Panc1 (cell line): ENCODE measurements at regions not wholly inside any gene's neighbourhood (a gene's known extent, or its start where the extent isn't known, plus 50 kb on each side); places are given as distances from the start of the nearest gene placed in this dataset.

Experiments
- ATAC-seq: fragments of 200-7000 bp; cut with Tn5 transposase; 2 replicates; pipeline ENCODE4 v1.9.1; 2020; ENCODE audit warnings: mild to moderate bottlenecking, moderate library complexity
- BruUV-seq: library from RNA; stranded (reverse); fragments of 400-500 nt; replicated peaks from 2 replicates; lab custom pipeline; 2021; lab: Mats Ljungman, UMichigan
- CTCF ChIA-PET: fragments of 300-600 bp; sonication (Branson Sonifier 250); formaldehyde crosslinking; loops from one replicate; lab custom pipeline; 2022; ENCODE audit warnings: antibody characterized with exemption; lab: Charles Lee
- POLR2A ChIA-PET: fragments of 300-600 bp; sonication (Branson Sonifier 250); formaldehyde crosslinking; loops from one replicate; lab custom pipeline; 2022; ENCODE audit warnings: antibody characterized with exemption; lab: Charles Lee
- DNase-seq: peaks from one replicate; pipeline ENCODE4 v3.0.0-alpha.2; 2010; ENCODE audit warnings: low read depth, low spot score
- H3K27ac ChIP-seq: 2 replicates; pipeline ENCODE4 v1.5.1; 2011; ENCODE audit warnings: mild to moderate bottlenecking, low read length, inconsistent platforms
- H3K27me3 ChIP-seq: fragments of 200-500 bp; sonication (Bioruptor generic); 2 replicates; pipeline ENCODE4 v1.6.0; 2014; ENCODE audit warnings: low read length, inconsistent platforms; ENCODE audit not compliant: control insufficient read depth, insufficient read depth
- H3K36me3 ChIP-seq: fragments of 200-500 bp; sonication (Bioruptor generic); 2 replicates; pipeline ENCODE4 v1.5.1; 2014; ENCODE audit warnings: inconsistent platforms, mild to moderate bottlenecking, low read length, moderate library complexity; ENCODE audit not compliant: control insufficient read depth, insufficient read depth
- H3K4me1 ChIP-seq: 2 replicates; pipeline ENCODE4 v1.5.1; 2011; ENCODE audit warnings: inconsistent platforms, mild to moderate bottlenecking, low read length, moderate library complexity; ENCODE audit not compliant: control insufficient read depth, insufficient read depth
- H3K4me3 ChIP-seq, 2 experiments: 2 replicates each; pipeline ENCODE4 v1.5.1; 2011 to 2012; ENCODE audit warnings: low read depth in 2 of 2, low read length in 2 of 2, mild to moderate bottlenecking in 2 of 2, inconsistent platforms in 1 of 2, moderate library complexity in 1 of 2
- H3K9me3 ChIP-seq: fragments of 200-500 bp; sonication (Bioruptor generic); 2 replicates; pipeline ENCODE4 v1.5.1; 2014; ENCODE audit warnings: low read depth, mild to moderate bottlenecking, inconsistent platforms, low read length, moderate library complexity; ENCODE audit not compliant: control insufficient read depth, insufficient read depth
- POLR2AphosphoS5 ChIP-seq: IDR thresholded peaks from 2 replicates; pipeline ENCODE4 v1.6.1; 2012; ENCODE audit warnings: mild to moderate bottlenecking, low read depth, low read length, moderate library complexity
- REST ChIP-seq, 2 experiments: IDR thresholded peaks; 2 replicates each; pipeline ENCODE4 v1.6.1; 2011 to 2012; ENCODE audit warnings: low read depth in 2 of 2, control low read depth in 1 of 2, low read length in 1 of 2, mild to moderate bottlenecking in 1 of 2, moderate library complexity in 1 of 2; ENCODE audit not compliant: insufficient read depth in 1 of 2
- SIN3A ChIP-seq: IDR thresholded peaks from 2 replicates; pipeline ENCODE4 v1.6.1; 2012; ENCODE audit warnings: low read depth, mild to moderate bottlenecking, low read length, moderate library complexity, borderline replicate concordance; ENCODE audit not compliant: insufficient read depth
- TCF7L2 ChIP-seq: IDR thresholded peaks from 2 replicates; pipeline ENCODE4 v1.6.1; 2011; ENCODE audit warnings: mild to moderate bottlenecking, low read depth, low read length, inconsistent platforms
- in situ Hi-C: cut with HindIII; loops from 2 replicates; pipeline ENCODE4 v1.10.0; 2016; ENCODE audit warnings: low sequenced_read_pairs, low pct_unique_long_range_greater_than_20kb
- intact Hi-C: fragments of 100-400 bp; cut with micrococcal nuclease; formaldehyde crosslinking; loops from one replicate; pipeline ENCODE4 v1.10.0; 2022; ENCODE audit not compliant: unreplicated experiment
- TF ChIP-seq, protein P1 (sequence below): fragments of 450-650 bp; IDR thresholded peaks from 2 replicates; pipeline ENCODE4 v1.5.1; 2017; ENCODE audit warnings: mild to moderate bottlenecking

DNA sequence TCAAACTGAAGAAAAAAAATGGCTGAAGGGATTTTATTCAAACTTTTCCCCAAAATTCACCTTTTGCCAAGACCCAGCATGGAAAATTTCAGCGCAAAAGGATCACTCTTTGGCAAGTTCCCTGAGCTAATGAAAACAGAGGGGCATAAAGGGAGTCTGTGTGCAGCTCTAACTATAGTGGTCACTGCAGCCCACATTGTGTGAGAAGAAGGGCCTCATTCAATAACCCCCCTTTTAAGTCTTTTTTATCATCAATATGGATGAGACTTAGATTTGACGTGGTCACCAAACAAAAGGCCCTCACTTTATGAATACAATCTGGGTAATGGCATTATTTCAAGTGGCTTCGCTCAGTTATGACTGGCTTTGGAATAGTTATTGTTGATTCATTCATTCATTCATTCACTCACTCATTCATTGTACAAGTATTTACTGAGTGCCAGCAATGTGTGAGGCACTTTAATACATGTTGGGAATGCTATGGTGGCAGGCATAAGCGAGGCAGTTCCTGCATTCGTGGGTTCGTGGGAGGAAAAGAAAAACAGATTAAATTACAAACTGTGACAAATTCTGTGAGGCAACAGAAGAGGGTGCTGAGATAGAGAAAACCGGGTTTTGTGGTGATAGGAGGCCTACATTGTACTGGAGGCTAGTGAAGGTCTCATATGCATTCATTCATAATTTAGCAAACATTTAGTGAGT, 145.7 kb upstream of the KLF4 start:
- ChIA-PET POLR2A (no interaction called here), CTCF (interaction anchor here (0.6 kb wide), 1 partner anchor 245 kb away, joined by 3 read pairs; no protein-coding TSS in a partner anchor)
- no peak for DNase-seq
- in situ Hi-C loops (no loop called here), intact Hi-C loops (no loop called here)
- no TSS peak for BruUV-seq
- Histone ChIP-seq H3K27ac (no peak overlapping the region), H3K36me3 (no peaks in the 10 kb centered on the region), H3K4me1 (no peaks in the 10 kb centered on the region), H3K9me3 (no peaks in the 10 kb centered on the region), H3K4me3 (no peak overlapping the region), H3K27me3 (no peaks in the 10 kb centered on the region)
- TF ChIP-seq, protein P1, sequence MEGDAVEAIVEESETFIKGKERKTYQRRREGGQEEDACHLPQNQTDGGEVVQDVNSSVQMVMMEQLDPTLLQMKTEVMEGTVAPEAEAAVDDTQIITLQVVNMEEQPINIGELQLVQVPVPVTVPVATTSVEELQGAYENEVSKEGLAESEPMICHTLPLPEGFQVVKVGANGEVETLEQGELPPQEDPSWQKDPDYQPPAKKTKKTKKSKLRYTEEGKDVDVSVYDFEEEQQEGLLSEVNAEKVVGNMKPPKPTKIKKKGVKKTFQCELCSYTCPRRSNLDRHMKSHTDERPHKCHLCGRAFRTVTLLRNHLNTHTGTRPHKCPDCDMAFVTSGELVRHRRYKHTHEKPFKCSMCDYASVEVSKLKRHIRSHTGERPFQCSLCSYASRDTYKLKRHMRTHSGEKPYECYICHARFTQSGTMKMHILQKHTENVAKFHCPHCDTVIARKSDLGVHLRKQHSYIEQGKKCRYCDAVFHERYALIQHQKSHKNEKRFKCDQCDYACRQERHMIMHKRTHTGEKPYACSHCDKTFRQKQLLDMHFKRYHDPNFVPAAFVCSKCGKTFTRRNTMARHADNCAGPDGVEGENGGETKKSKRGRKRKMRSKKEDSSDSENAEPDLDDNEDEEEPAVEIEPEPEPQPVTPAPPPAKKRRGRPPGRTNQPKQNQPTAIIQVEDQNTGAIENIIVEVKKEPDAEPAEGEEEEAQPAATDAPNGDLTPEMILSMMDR = no peak
- no peak for TF ChIP-seq SIN3A
- no peak for TF ChIP-seq REST (IDR thresholded peaks at IDR 0.05; ENCODE audit: insufficient read depth in 1 of 2, low read depth in 2 of 2, low read length in 1 of 2)
- no peak for TF ChIP-seq TCF7L2
- TF ChIP-seq POLR2AphosphoS5 = no peak
- no peak for ATAC-seq

GRCh38 chr9:107633406-107633805, 143.8 kb upstream of the KLF4 start:
- no peaks in the 10 kb centered on the region for H3K9me3 ChIP-seq
- in situ Hi-C loops (no loop called here), intact Hi-C loops (no loop called here)
- ChIA-PET POLR2A (no interaction called here), CTCF (no interaction called here)
- no peak overlapping the region for H3K4me3 ChIP-seq
- H3K4me1 ChIP-seq = no peaks in the 10 kb centered on the region
- TF ChIP-seq SIN3A (no peak), REST (IDR thresholded peaks at IDR 0.05; ENCODE audit: insufficient read depth in 1 of 2, low read depth in 2 of 2, low read length in 1 of 2) (no peak), TCF7L2 (no peak), POLR2AphosphoS5 (no peak)
- TF ChIP-seq, protein P1 = no peak
- no peak overlapping the region for H3K27ac ChIP-seq
- BruUV-seq = no TSS peak
- ATAC-seq (no peak), DNase-seq (no peak)
- no peaks in the 10 kb centered on the region for H3K36me3 ChIP-seq
- H3K27me3 ChIP-seq = no peaks in the 10 kb centered on the region
